ENCODE measurements at regions not wholly inside any gene's neighbourhood (a gene's known extent, or its start where the extent isn't known, plus 50 kb on each side); places are given as distances from the start of the nearest gene placed in this dataset.

DNA sequence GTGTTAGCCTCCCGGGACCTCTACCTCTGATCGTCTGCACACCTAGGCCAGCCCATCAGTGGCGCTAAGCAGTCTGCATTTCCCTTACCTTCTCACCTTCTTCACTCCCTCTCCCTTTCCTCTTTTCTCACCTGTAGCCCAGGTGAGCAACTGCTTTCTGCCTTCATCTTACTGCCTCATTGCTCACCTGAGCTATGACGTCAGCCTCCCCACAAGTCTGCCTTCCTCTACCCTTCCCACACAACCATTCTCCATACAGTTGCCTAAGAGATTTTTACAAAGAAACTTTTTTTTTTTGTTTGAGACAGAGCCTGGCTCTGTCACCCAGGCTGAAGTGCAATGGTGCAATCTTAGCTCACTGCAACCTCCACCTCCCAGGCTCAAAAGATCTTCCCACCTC is 136.3 kb downstream of the BCOR start:
- Histone ChIP-seq H3K27ac (ENCODE audit: low read length) (no peak overlapping the region), H3K36me3 (ENCODE audit: control insufficient read depth in 2 of 2, insufficient read depth in 2 of 2, low read length in 2 of 2) (no peaks in the 10 kb centered on the region), H3K4me1 (ENCODE audit: control insufficient read depth, insufficient read depth, low read length) (no peaks in the 10 kb centered on the region), H3K4me3 (ENCODE audit: low read length in 2 of 2) (no peak overlapping the region), H3K9me3 (ENCODE audit: control insufficient read depth in 2 of 2, low read length in 2 of 2) (peaks cover 0 to 11% of the 10 kb centered on the region in 2 donors), H3K27me3 (ENCODE audit: control insufficient read depth in 1 of 2, insufficient read depth in 2 of 2, low read length in 2 of 2) (peaks cover 0 to 4% of the 10 kb centered on the region in 2 donors), H3K9ac (ENCODE audit: low read length in 2 of 2) (no peak overlapping the region)

DNA sequence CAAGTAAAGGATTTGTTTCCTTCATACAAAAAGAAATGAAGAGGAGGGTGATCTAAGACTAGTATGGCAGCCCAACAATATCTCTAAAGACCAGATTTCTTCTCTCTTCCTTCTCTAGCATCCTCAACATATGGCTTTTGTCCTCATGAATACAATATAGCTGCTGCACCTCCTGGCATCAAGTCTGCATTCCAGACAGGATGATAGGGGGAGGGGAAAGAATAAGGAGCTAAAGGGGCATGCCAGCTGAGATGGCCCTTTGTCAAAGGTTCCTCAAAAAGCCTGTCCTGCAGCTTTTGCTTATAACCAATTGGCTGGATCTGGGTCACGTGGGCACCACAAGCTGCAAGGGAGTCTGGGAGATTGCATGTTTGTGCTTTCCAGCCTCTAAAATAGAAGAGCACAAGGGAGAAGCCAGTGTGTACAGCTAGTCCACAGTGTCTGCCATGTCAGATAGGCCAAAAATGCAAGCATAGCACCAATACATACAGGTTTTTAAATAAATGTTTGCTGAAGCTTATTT is 132.6 kb downstream of the BCOR start:
- H3K9me3 ChIP-seq (ENCODE audit: control insufficient read depth in 2 of 2, low read length in 2 of 2) = peaks cover 0 to 11% of the 10 kb centered on the region in 2 donors
- H3K27me3 ChIP-seq (ENCODE audit: control insufficient read depth in 1 of 2, insufficient read depth in 2 of 2, low read length in 2 of 2) = peaks cover 0 to 6% of the 10 kb centered on the region in 2 donors
- H3K4me3 ChIP-seq (ENCODE audit: low read length in 2 of 2) = no peak overlapping the region
- no peaks in the 10 kb centered on the region for H3K36me3 ChIP-seq (ENCODE audit: control insufficient read depth in 2 of 2, insufficient read depth in 2 of 2, low read length in 2 of 2)
- no peak overlapping the region for H3K27ac ChIP-seq (ENCODE audit: low read length)
- H3K4me1 ChIP-seq (ENCODE audit: control insufficient read depth, insufficient read depth, low read length) = no peaks in the 10 kb centered on the region
- no peak overlapping the region for H3K9ac ChIP-seq (ENCODE audit: low read length in 2 of 2)

GRCh38 chrX:39966176-39966575 is 131.6 kb downstream of the BCOR start:
- Histone ChIP-seq H3K4me3 (ENCODE audit: low read length in 2 of 2) (no peak overlapping the region), H3K27ac (ENCODE audit: low read length) (no peak overlapping the region), H3K27me3 (ENCODE audit: control insufficient read depth in 1 of 2, insufficient read depth in 2 of 2, low read length in 2 of 2) (peaks cover 0 to 6% of the 10 kb centered on the region in 2 donors), H3K9me3 (ENCODE audit: control insufficient read depth in 2 of 2, low read length in 2 of 2) (peaks cover 0 to 11% of the 10 kb centered on the region in 2 donors), H3K9ac (ENCODE audit: low read length in 2 of 2) (no peak overlapping the region), H3K36me3 (ENCODE audit: control insufficient read depth in 2 of 2, insufficient read depth in 2 of 2, low read length in 2 of 2) (no peaks in the 10 kb centered on the region), H3K4me1 (ENCODE audit: control insufficient read depth, insufficient read depth, low read length) (no peaks in the 10 kb centered on the region)

DNA sequence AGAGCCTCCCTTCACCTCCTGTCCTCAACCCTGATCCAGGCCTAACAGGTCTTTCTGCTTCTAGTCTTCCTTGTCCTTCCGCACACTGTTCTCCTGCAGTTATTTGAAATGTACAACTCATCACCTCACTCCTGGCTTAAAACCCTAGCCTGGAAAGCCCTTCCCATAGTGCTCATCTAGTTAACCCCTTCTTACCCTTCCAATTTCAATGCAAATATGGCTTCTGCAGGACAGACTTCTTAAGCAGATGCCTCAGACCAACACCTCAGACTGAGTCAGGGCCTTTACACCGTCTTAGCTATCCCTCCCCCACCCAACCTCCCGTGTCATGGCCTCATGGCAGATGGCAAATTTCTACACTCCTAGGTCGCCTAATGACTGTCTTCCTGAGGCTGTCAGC is 130.4 kb downstream of the BCOR start:
- H3K4me1 ChIP-seq (ENCODE audit: control insufficient read depth, insufficient read depth, low read length) = no peaks in the 10 kb centered on the region
- no peak overlapping the region for H3K27ac ChIP-seq (ENCODE audit: low read length)
- peaks cover 0 to 14% of the 10 kb centered on the region in 2 donors for H3K9me3 ChIP-seq (ENCODE audit: control insufficient read depth in 2 of 2, low read length in 2 of 2)
- H3K9ac ChIP-seq (ENCODE audit: low read length in 2 of 2) = no peak overlapping the region
- H3K27me3 ChIP-seq (ENCODE audit: control insufficient read depth in 1 of 2, insufficient read depth in 2 of 2, low read length in 2 of 2) = peaks cover 0 to 4% of the 10 kb centered on the region in 2 donors
- no peaks in the 10 kb centered on the region for H3K36me3 ChIP-seq (ENCODE audit: control insufficient read depth in 2 of 2, insufficient read depth in 2 of 2, low read length in 2 of 2)
- no peak overlapping the region for H3K4me3 ChIP-seq (ENCODE audit: low read length in 2 of 2)

DNA sequence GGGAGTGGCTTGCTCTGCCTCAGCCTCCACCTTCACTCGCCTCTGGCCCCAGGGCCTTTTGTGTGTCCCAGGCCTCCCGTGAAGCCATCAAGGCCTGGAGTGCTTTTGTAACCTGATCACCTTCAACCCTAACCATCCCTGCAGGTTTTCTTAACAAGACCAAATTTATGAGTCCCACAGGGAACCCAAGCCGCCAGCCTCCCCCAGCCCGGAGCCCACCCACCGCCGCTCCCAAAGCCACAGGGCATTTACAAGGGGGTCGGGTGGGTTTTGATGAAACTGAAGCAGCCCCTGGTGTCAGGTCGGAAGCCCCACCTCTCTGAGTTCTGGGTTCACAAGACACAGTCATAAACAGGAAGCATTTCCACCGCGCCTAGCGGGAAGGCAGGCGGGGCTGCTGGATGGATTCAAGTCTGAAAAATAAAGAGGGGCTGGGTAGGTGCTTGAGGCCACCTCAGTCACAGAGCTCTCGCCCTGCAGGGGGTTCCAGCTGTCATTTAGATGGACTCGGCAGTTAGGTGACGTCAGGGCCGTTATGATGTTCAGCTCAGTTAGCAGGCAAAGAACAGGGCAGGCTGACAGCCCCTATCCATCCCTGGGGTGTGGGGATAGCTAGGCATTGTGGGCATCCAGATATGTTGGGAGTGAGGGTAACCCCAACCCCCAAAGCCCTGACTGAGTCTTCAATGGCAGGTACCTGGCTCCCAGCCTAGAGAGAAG is 128.5 kb downstream of the BCOR start:
- H3K4me1 ChIP-seq (ENCODE audit: control insufficient read depth, insufficient read depth, low read length) = no peaks in the 10 kb centered on the region
- H3K36me3 ChIP-seq (ENCODE audit: control insufficient read depth in 2 of 2, insufficient read depth in 2 of 2, low read length in 2 of 2) = no peaks in the 10 kb centered on the region
- no peak overlapping the region for H3K27ac ChIP-seq (ENCODE audit: low read length)
- peaks cover 0 to 14% of the 10 kb centered on the region in 2 donors for H3K9me3 ChIP-seq (ENCODE audit: control insufficient read depth in 2 of 2, low read length in 2 of 2)
- H3K9ac ChIP-seq (ENCODE audit: low read length in 2 of 2) = no peak overlapping the region
- peaks cover 0 to 10% of the 10 kb centered on the region in 2 donors for H3K27me3 ChIP-seq (ENCODE audit: control insufficient read depth in 1 of 2, insufficient read depth in 2 of 2, low read length in 2 of 2)
- H3K4me3 ChIP-seq (ENCODE audit: low read length in 2 of 2) = no peak overlapping the region

DNA sequence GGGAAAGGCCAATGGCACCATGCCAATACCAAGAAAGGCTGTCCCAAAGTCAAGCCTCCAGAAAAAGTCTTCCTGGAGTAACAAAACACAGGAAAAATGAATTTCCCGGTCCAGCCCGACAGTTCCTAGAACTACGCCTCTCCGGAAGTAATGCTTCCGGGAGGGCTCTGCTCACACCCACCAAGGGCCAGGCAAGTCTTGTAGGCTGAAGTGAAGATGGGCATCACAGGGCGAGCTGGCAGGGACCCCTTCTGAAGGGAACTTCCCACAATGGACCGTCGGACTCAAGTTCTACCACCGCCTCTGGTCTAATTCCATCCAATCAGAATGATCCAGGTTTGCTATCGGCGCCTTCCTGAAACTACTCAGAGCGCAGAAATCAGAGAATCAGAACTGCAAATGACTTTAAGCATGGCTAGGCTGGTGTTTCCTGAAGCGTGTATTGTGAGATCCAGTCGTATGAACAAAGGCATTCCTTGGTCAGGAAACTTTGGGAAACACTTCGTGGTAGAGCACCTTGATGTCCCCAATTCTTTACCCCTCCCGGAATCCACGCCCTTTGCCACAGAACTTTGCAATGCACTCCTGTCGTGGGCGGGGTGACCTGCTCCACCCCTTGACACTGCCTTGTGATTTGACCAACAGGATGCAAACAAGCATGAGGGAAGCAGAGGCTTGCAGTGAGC is 127.8 kb downstream of the BCOR start:
- H3K27me3 ChIP-seq (ENCODE audit: control insufficient read depth in 1 of 2, insufficient read depth in 2 of 2, low read length in 2 of 2) = peaks cover 0 to 8% of the 10 kb centered on the region in 2 donors
- H3K36me3 ChIP-seq (ENCODE audit: control insufficient read depth in 2 of 2, insufficient read depth in 2 of 2, low read length in 2 of 2) = no peaks in the 10 kb centered on the region
- peaks cover 0 to 9% of the 10 kb centered on the region in 2 donors for H3K9me3 ChIP-seq (ENCODE audit: control insufficient read depth in 2 of 2, low read length in 2 of 2)
- no peaks in the 10 kb centered on the region for H3K4me1 ChIP-seq (ENCODE audit: control insufficient read depth, insufficient read depth, low read length)
- no peak overlapping the region for H3K27ac ChIP-seq (ENCODE audit: low read length)
- H3K9ac ChIP-seq (ENCODE audit: low read length in 2 of 2) = no peak overlapping the region
- H3K4me3 ChIP-seq (ENCODE audit: low read length in 2 of 2) = no peak overlapping the region

- no peaks in the 10 kb centered on the region for H3K36me3 ChIP-seq (ENCODE audit: control insufficient read depth in 2 of 2, insufficient read depth in 2 of 2, low read length in 2 of 2)
- no peaks in the 10 kb centered on the region for H3K4me1 ChIP-seq (ENCODE audit: control insufficient read depth, insufficient read depth, low read length)
- peaks cover 0 to 10% of the 10 kb centered on the region in 2 donors for H3K27me3 ChIP-seq (ENCODE audit: control insufficient read depth in 1 of 2, insufficient read depth in 2 of 2, low read length in 2 of 2)
- H3K27ac ChIP-seq (ENCODE audit: low read length) = no peak overlapping the region
- H3K4me3 ChIP-seq (ENCODE audit: low read length in 2 of 2) = no peak overlapping the region
- no peak overlapping the region for H3K9ac ChIP-seq (ENCODE audit: low read length in 2 of 2)
- H3K9me3 ChIP-seq (ENCODE audit: control insufficient read depth in 2 of 2, low read length in 2 of 2) = peaks cover 0 to 4% of the 10 kb centered on the region in 2 donors
Observed at GRCh38 chrX:39971760-39972159, 126.0 kb downstream of the BCOR start.

DNA sequence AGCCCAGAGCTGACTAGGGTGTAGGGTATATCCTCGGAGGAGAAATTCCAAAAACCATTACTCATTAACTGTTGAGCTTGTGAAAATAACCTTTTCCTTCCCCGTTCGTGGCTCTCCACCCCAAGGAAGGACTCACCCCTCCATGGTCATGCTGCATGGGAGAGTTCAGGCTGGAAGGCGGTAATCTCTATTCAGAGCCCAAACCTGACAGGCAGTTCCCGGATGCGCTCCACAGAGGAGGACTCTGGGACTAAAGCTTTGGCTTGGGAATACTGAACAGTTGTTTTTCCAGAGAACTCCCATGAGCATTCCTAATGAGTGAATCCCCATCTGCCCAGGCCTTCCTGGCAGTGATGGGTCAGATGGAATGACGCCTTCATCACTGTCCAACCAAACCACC is 125.4 kb downstream of the BCOR start:
- peaks cover 0 to 10% of the 10 kb centered on the region in 2 donors for H3K27me3 ChIP-seq (ENCODE audit: control insufficient read depth in 1 of 2, insufficient read depth in 2 of 2, low read length in 2 of 2)
- no peaks in the 10 kb centered on the region for H3K36me3 ChIP-seq (ENCODE audit: control insufficient read depth in 2 of 2, insufficient read depth in 2 of 2, low read length in 2 of 2)
- H3K4me3 ChIP-seq (ENCODE audit: low read length in 2 of 2) = no peak overlapping the region
- no peak overlapping the region for H3K27ac ChIP-seq (ENCODE audit: low read length)
- H3K9ac ChIP-seq (ENCODE audit: low read length in 2 of 2) = no peak overlapping the region
- peaks cover 0 to 4% of the 10 kb centered on the region in 2 donors for H3K9me3 ChIP-seq (ENCODE audit: control insufficient read depth in 2 of 2, low read length in 2 of 2)
- no peaks in the 10 kb centered on the region for H3K4me1 ChIP-seq (ENCODE audit: control insufficient read depth, insufficient read depth, low read length)

- Histone ChIP-seq H3K27ac (ENCODE audit: low read length) (no peak overlapping the region), H3K4me1 (ENCODE audit: control insufficient read depth, insufficient read depth, low read length) (no peaks in the 10 kb centered on the region)
Observed at GRCh38 chrX:39973810-39974209, 123.9 kb downstream of the BCOR start.

GRCh38 chrX:39974270-39974669 is 123.5 kb downstream of the BCOR start:
- no peak overlapping the region for H3K4me3 ChIP-seq (ENCODE audit: low read length in 2 of 2)
- peaks cover 0 to 10% of the 10 kb centered on the region in 2 donors for H3K27me3 ChIP-seq (ENCODE audit: control insufficient read depth in 1 of 2, insufficient read depth in 2 of 2, low read length in 2 of 2)
- H3K9ac ChIP-seq (ENCODE audit: low read length in 2 of 2) = no peak overlapping the region
- H3K9me3 ChIP-seq (ENCODE audit: control insufficient read depth in 2 of 2, low read length in 2 of 2) = peaks cover 0 to 4% of the 10 kb centered on the region in 2 donors
- H3K27ac ChIP-seq (ENCODE audit: low read length) = no peak overlapping the region
- H3K36me3 ChIP-seq (ENCODE audit: control insufficient read depth in 2 of 2, insufficient read depth in 2 of 2, low read length in 2 of 2) = no peaks in the 10 kb centered on the region
- no peaks in the 10 kb centered on the region for H3K4me1 ChIP-seq (ENCODE audit: control insufficient read depth, insufficient read depth, low read length)

More at GRCh38 chrX:39973810-39974209, 123.9 kb downstream of the BCOR start:
- Histone ChIP-seq H3K27me3 (ENCODE audit: control insufficient read depth in 1 of 2, insufficient read depth in 2 of 2, low read length in 2 of 2) (peaks cover 0 to 10% of the 10 kb centered on the region in 2 donors), H3K36me3 (ENCODE audit: control insufficient read depth in 2 of 2, insufficient read depth in 2 of 2, low read length in 2 of 2) (no peaks in the 10 kb centered on the region), H3K9me3 (ENCODE audit: control insufficient read depth in 2 of 2, low read length in 2 of 2) (peaks cover 0 to 4% of the 10 kb centered on the region in 2 donors), H3K4me3 (ENCODE audit: low read length in 2 of 2) (no peak overlapping the region), H3K9ac (ENCODE audit: low read length in 2 of 2) (no peak overlapping the region)
